HepG2 (cell line): ENCODE measurements at regions not wholly inside any gene's neighbourhood (a gene's known extent, or its start where the extent isn't known, plus 50 kb on each side); places are given as distances from the start of the nearest gene placed in this dataset.

Experiments
- ZBTB26 ChIP-seq: IDR thresholded peaks from 2 replicates; pipeline ENCODE4 v1.6.1; 2016; ENCODE audit warnings: missing compliant biosample characterization, missing genetic modification reagents, borderline replicate concordance
- ZNF318 ChIP-seq: sonication (generic); formaldehyde crosslinking; IDR thresholded peaks from 2 replicates; pipeline ENCODE4 v1.4.0; 2020; ENCODE audit warnings: mild to moderate bottlenecking, missing genetic modification reagents
- ZNF782 ChIP-seq: sonication (generic); formaldehyde crosslinking; IDR thresholded peaks from 2 replicates; pipeline ENCODE4 v1.4.0; 2020; ENCODE audit warnings: missing genetic modification reagents, mild to moderate bottlenecking, borderline replicate concordance

- TF ChIP-seq ZNF318 (CRISPR knock-in tag), result no peak
- no peak for TF ChIP-seq ZBTB26 (CRISPR knock-in tag)
- TF ChIP-seq ZNF782, result no peak
- TF ChIP-seq, all 625 proteins: peak for 0
These were observed 118.8 kb upstream of the PCDH18 start (continued) for GRCh38 chr4:137651128-137651527.
